CD14-positive monocyte (primary cell): ENCODE measurements at regions not wholly inside any gene's neighbourhood (a gene's known extent, or its start where the extent isn't known, plus 50 kb on each side); places are given as distances from the start of the nearest gene placed in this dataset.

ENCODE experiments used
- DNase-seq, 3 donors: peaks; one replicate each; pipeline ENCODE4 v3.0.0-alpha.2; 2011 to 2022
- H2AFZ ChIP-seq: 2 replicates; pipeline ENCODE4 v1.6.0; 2012; ENCODE audit warnings: mild to moderate bottlenecking, low read depth, low read length, inconsistent platforms; ENCODE audit not compliant: insufficient read depth, poor library complexity, severe bottlenecking
- H3K27ac ChIP-seq, 2 donors: 1 replicate in 1 of 2; 2 replicates in 1 of 2; pipeline ENCODE4 v1.5.1; 2012 to 2013; ENCODE audit warnings: low read length in 2 of 2, control low read depth in 1 of 2, inconsistent platforms in 1 of 2, low read depth in 1 of 2, mild to moderate bottlenecking in 1 of 2
- H3K27me3 ChIP-seq, 2 donors: one replicate each; pipeline versions ENCODE4 v1.6.0 to v1.6.1; 2011 to 2013; ENCODE audit warnings: low read length in 2 of 2; ENCODE audit not compliant: control insufficient read depth in 2 of 2, insufficient read depth in 2 of 2
- H3K36me3 ChIP-seq, 2 donors: replicated peaks in 1 of 2; 1 replicate in 1 of 2; 2 replicates in 1 of 2; pipeline versions ENCODE4 v1.5.1 to v1.6.1; 2012 to 2013; ENCODE audit warnings: low read length in 2 of 2, control low read depth in 1 of 2, inconsistent platforms in 1 of 2, mild to moderate bottlenecking in 1 of 2; ENCODE audit not compliant: insufficient read depth in 2 of 2, control insufficient read depth in 1 of 2
- H3K4me1 ChIP-seq, 2 donors: 1 replicate in 1 of 2; 2 replicates in 1 of 2; pipeline versions ENCODE4 v1.5.1 to v1.6.1; 2012 to 2013; ENCODE audit warnings: low read length in 2 of 2, control low read depth in 1 of 2, inconsistent platforms in 1 of 2, mild to moderate bottlenecking in 1 of 2, moderate library complexity in 1 of 2; ENCODE audit not compliant: insufficient read depth in 2 of 2, control insufficient read depth in 1 of 2
- H3K4me2 ChIP-seq: replicated peaks from 2 replicates; pipeline ENCODE3; 2012; ENCODE audit warnings: low read length, moderate library complexity, mild to moderate bottlenecking; ENCODE audit not compliant: poor library complexity, severe bottlenecking; ENCODE audit errors: extremely low read depth
- H3K4me3 ChIP-seq, 3 experiments: fragments of 200-600 bp in 1 of 3; sonication (generic) in 1 of 3; replicated peaks in 1 of 3; 1 replicate in 2 of 3; 2 replicates in 1 of 3; pipeline ENCODE4 v1.5.1; 2011 to 2013; ENCODE audit warnings: low read length in 3 of 3, mild to moderate bottlenecking in 3 of 3, control low read depth in 2 of 3, low read depth in 2 of 3, inconsistent platforms in 1 of 3, moderate library complexity in 1 of 3
- H3K79me2 ChIP-seq: 2 replicates; pipeline ENCODE4 v1.6.0; 2012; ENCODE audit warnings: mild to moderate bottlenecking, control low read depth, inconsistent platforms, low read length, moderate library complexity; ENCODE audit not compliant: insufficient read depth
- H3K9ac ChIP-seq: 2 replicates; pipeline ENCODE4 v1.6.0; 2017; ENCODE audit warnings: low read length, mild to moderate bottlenecking; ENCODE audit not compliant: insufficient read depth, poor library complexity, severe bottlenecking
- H3K9me3 ChIP-seq, 2 donors: replicated peaks in 1 of 2; 1 replicate in 1 of 2; 2 replicates in 1 of 2; pipeline versions ENCODE4 v1.5.1 to v1.6.1; 2012 to 2013; ENCODE audit warnings: low read length in 2 of 2, control low read depth in 1 of 2; ENCODE audit not compliant: control insufficient read depth in 1 of 2, insufficient read depth in 1 of 2
- H4K20me1 ChIP-seq: 2 replicates; pipeline ENCODE4 v1.6.0; 2012; ENCODE audit warnings: mild to moderate bottlenecking, low read length, control low read depth, moderate library complexity; ENCODE audit not compliant: insufficient read depth
- H3K27ac Mint-ChIP-seq, 7 donors: one replicate each; pipeline ENCODE4 v1.8.0; 2020; ENCODE audit warnings: mild to moderate bottlenecking in 7 of 7, mixed read lengths in 7 of 7, moderate library complexity in 6 of 7, inconsistent platforms in 2 of 7
- H3K27me3 Mint-ChIP-seq, 3 donors: one replicate each; pipeline ENCODE4 v1.8.0; 2021 to 2022; ENCODE audit warnings: low read depth in 3 of 3, mild to moderate bottlenecking in 3 of 3, mixed read lengths in 3 of 3, moderate library complexity in 3 of 3, inconsistent platforms in 1 of 3
- H3K36me3 Mint-ChIP-seq, 2 donors: one replicate each; pipeline ENCODE4 v1.8.0; 2020; ENCODE audit warnings: mixed read lengths in 2 of 2, inconsistent platforms in 1 of 2, mild to moderate bottlenecking in 1 of 2
- H3K4me1 Mint-ChIP-seq: one replicate; pipeline ENCODE4 v1.8.0; 2020; ENCODE audit warnings: mild to moderate bottlenecking, mixed read lengths
- H3K4me3 Mint-ChIP-seq, 2 donors: one replicate each; pipeline ENCODE4 v1.8.0; 2020; ENCODE audit warnings: mild to moderate bottlenecking in 2 of 2, mixed read lengths in 2 of 2, moderate library complexity in 1 of 2
- H3K9me3 Mint-ChIP-seq, 7 donors: one replicate each; pipeline ENCODE4 v1.8.0; 2020 to 2022; ENCODE audit warnings: mixed read lengths in 7 of 7, mild to moderate bottlenecking in 6 of 7, moderate library complexity in 6 of 7, inconsistent platforms in 2 of 7
- WGBS: methylation state at CpG from one replicate; pipeline ENCODE4 v1.1.5; 2013; ENCODE audit warnings: missing lambda C conversion rate; ENCODE audit not compliant: insufficient coverage; 5-methylcytosine and 5-hydroxymethylcytosine counted together
- intact Hi-C, 2 donors: fragments of 100-400 bp; cut with micrococcal nuclease; formaldehyde crosslinking; loops; one replicate each; pipeline versions ENCODE4 v1.15.0 to v1.15.1; 2023
- TF ChIP-seq, protein P1 (sequence below): fragments of 200-600 bp; IDR thresholded peaks from one replicate; pipeline ENCODE4 v1.8.0; 2022; ENCODE audit warnings: antibody characterized with exemption, mild to moderate bottlenecking

GRCh38 chr13:68272652-68273051, 1042.5 kb upstream of the PCDH9 start:
- Histone ChIP-seq H3K79me2 (no peaks in the 10 kb centered on the region), H3K36me3 (no peaks in the 10 kb centered on the region), H4K20me1 (no peaks in the 10 kb centered on the region), H3K27me3 (no peaks in the 10 kb centered on the region), H2AFZ (no peak overlapping the region), H3K4me1 (no peaks in the 10 kb centered on the region), H3K9ac (no peak overlapping the region), H3K4me2 (no peak overlapping the region), H3K9me3 (peaks cover 15 to 18% of the 10 kb centered on the region in 2 donors), H3K4me3 (no peak overlapping the region), H3K27ac (no peak overlapping the region)
- peaks cover 6 to 16% (median 9%) of the 10 kb centered on the region in 7 donors for H3K9me3 Mint-ChIP-seq
- H3K4me3 Mint-ChIP-seq, result no peak overlapping the region
- WGBS, result 95% methylated on average over 13 of the region's 14 CpGs
- TF ChIP-seq, protein P1, sequence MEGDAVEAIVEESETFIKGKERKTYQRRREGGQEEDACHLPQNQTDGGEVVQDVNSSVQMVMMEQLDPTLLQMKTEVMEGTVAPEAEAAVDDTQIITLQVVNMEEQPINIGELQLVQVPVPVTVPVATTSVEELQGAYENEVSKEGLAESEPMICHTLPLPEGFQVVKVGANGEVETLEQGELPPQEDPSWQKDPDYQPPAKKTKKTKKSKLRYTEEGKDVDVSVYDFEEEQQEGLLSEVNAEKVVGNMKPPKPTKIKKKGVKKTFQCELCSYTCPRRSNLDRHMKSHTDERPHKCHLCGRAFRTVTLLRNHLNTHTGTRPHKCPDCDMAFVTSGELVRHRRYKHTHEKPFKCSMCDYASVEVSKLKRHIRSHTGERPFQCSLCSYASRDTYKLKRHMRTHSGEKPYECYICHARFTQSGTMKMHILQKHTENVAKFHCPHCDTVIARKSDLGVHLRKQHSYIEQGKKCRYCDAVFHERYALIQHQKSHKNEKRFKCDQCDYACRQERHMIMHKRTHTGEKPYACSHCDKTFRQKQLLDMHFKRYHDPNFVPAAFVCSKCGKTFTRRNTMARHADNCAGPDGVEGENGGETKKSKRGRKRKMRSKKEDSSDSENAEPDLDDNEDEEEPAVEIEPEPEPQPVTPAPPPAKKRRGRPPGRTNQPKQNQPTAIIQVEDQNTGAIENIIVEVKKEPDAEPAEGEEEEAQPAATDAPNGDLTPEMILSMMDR, result no peak
- H3K27me3 Mint-ChIP-seq, result no peaks in the 10 kb centered on the region
- H3K4me1 Mint-ChIP-seq, result no peaks in the 10 kb centered on the region
- intact Hi-C loops, result no loop called here
- H3K36me3 Mint-ChIP-seq, result no peaks in the 10 kb centered on the region
- no peak overlapping the region for H3K27ac Mint-ChIP-seq
- DNase-seq, result no peak

GRCh38 chr13:68264692-68265091, 1034.6 kb upstream of the PCDH9 start:
- no peaks in the 10 kb centered on the region for H3K4me1 ChIP-seq
- no peak for DNase-seq
- no peak overlapping the region for H3K27ac Mint-ChIP-seq
- intact Hi-C loops, result no loop called here
- no peak overlapping the region for H3K4me3 ChIP-seq
- no peaks in the 10 kb centered on the region for H3K4me1 Mint-ChIP-seq
- no peaks in the 10 kb centered on the region for H3K36me3 ChIP-seq
- H3K9me3 ChIP-seq, result peaks cover 12 to 14% of the 10 kb centered on the region in 2 donors
- H3K79me2 ChIP-seq, result no peaks in the 10 kb centered on the region
- no peaks in the 10 kb centered on the region for H3K36me3 Mint-ChIP-seq
- H3K27me3 Mint-ChIP-seq, result no peaks in the 10 kb centered on the region
- peaks cover 2 to 9% (median 6%) of the 10 kb centered on the region in 7 donors for H3K9me3 Mint-ChIP-seq
- no CpG with 5 or more reads among the region's 2 CpGs for WGBS
- H3K27ac ChIP-seq, result no peak overlapping the region
- H3K9ac ChIP-seq, result no peak overlapping the region
- H3K4me3 Mint-ChIP-seq, result no peak overlapping the region
- H2AFZ ChIP-seq, result no peak overlapping the region
- H4K20me1 ChIP-seq, result no peaks in the 10 kb centered on the region
- H3K4me2 ChIP-seq, result no peak overlapping the region
- no peaks in the 10 kb centered on the region for H3K27me3 ChIP-seq
- TF ChIP-seq, protein P1, result no peak
